HepG2 (cell line): ENCODE measurements at regions not wholly inside any gene's neighbourhood (a gene's known extent, or its start where the extent isn't known, plus 50 kb on each side); places are given as distances from the start of the nearest gene placed in this dataset.

Experiments used
- ATAC-seq: fragments of 200-7000 bp; cut with Tn5 transposase; 3 replicates; pipeline ENCODE4 v1.9.1; 2020; ENCODE audit warnings: mild to moderate bottlenecking, moderate library complexity
- BruUV-seq: library from RNA; stranded (reverse); fragments of 400-500 nt; replicated peaks from 2 replicates; lab custom pipeline; 2021; lab: Mats Ljungman, UMichigan
- CTCF ChIA-PET: fragments of 300-600 bp; formaldehyde crosslinking; extraction: SDS; loops from one replicate; lab custom pipeline; 2021; ENCODE audit warnings: low total read pairs, inconsistent platforms, low intra/inter-chr PET ratio; lab: Yijun Ruan, JAX
- POLR2A ChIA-PET: fragments of 350-600 bp; sonication (Branson Sonifier 250); formaldehyde crosslinking; loops from one replicate; lab custom pipeline; 2020; ENCODE audit warnings: antibody characterized with exemption, inconsistent platforms; lab: Yijun Ruan, JAX
- DNase-seq: peaks from one replicate; pipeline ENCODE4 v3.0.0-alpha.2; 2015; ENCODE audit warnings: low spot score
- FAIRE-seq: peaks from 3 replicates; lab custom pipeline; 2011; peaks lifted over from hg19 to GRCh38; lab: Jason Lieb, UNC
- H2AFZ ChIP-seq: one replicate; pipeline ENCODE4 v1.6.1; 2011; ENCODE audit warnings: low read length, inconsistent platforms
- H3K27ac ChIP-seq: fragments of 300-600 bp; 3 replicates; pipeline ENCODE4 v1.8.0; 2011; ENCODE audit warnings: mixed run types, mild to moderate bottlenecking, mixed read lengths, low read length, inconsistent platforms; ENCODE audit not compliant: insufficient read depth; ENCODE audit errors: extremely low read length
- H3K27me3 ChIP-seq, 2 experiments: fragments of 200-600 bp in 1 of 2; 2 replicates in 1 of 2; 3 replicates in 1 of 2; pipeline versions ENCODE4 v1.6.0 to v1.8.0; 2011; ENCODE audit warnings: low read length in 2 of 2, mild to moderate bottlenecking in 2 of 2, moderate library complexity in 2 of 2, inconsistent platforms in 1 of 2; ENCODE audit not compliant: insufficient read depth in 2 of 2, control insufficient read depth in 1 of 2
- H3K36me3 ChIP-seq, 2 experiments: fragments of 200-600 bp in 1 of 2; replicated peaks in 1 of 2; 2 replicates in 1 of 2; 3 replicates in 1 of 2; pipeline versions ENCODE4 v1.5.1 to v1.8.0; 2011; ENCODE audit warnings: low read length in 2 of 2, inconsistent platforms in 1 of 2; ENCODE audit not compliant: insufficient read depth in 2 of 2, control insufficient read depth in 1 of 2
- H3K4me1 ChIP-seq: 2 replicates; pipeline ENCODE4 v1.5.1; 2012; ENCODE audit warnings: low read length, inconsistent platforms; ENCODE audit not compliant: insufficient read depth
- H3K4me2 ChIP-seq: 2 replicates; pipeline ENCODE4 v1.6.0; 2011; ENCODE audit warnings: low read depth, low read length, inconsistent platforms
- H3K4me3 ChIP-seq, 3 experiments: fragments of 200-600 bp in 1 of 3; sonication (generic), shearing (Covaris generic) in 1 of 3; replicated peaks in 1 of 3; 2 replicates each; pipeline ENCODE4 v1.5.1; 2011 to 2016; ENCODE audit warnings: low read length in 3 of 3, inconsistent platforms in 2 of 3, low read depth in 2 of 3, mild to moderate bottlenecking in 2 of 3, control low read depth in 1 of 3, mixed read lengths in 1 of 3; ENCODE audit not compliant: insufficient read depth in 1 of 3
- H3K79me2 ChIP-seq: one replicate; pipeline ENCODE4 v1.6.1; 2011; ENCODE audit warnings: low read length, inconsistent platforms; ENCODE audit not compliant: insufficient read depth
- H3K9ac ChIP-seq: 2 replicates; pipeline ENCODE4 v1.6.0; 2011; ENCODE audit warnings: mild to moderate bottlenecking, low read depth, low read length, inconsistent platforms; ENCODE audit not compliant: insufficient read depth
- H3K9me3 ChIP-seq: 2 replicates; pipeline ENCODE4 v1.5.1; 2012; ENCODE audit warnings: mild to moderate bottlenecking, low read length
- H4K20me1 ChIP-seq: 2 replicates; pipeline ENCODE4 v1.6.0; 2011; ENCODE audit warnings: inconsistent platforms, mild to moderate bottlenecking, low read length, moderate library complexity; ENCODE audit not compliant: insufficient read depth
- AKAP8 ChIP-seq: sonication (generic); formaldehyde crosslinking; IDR thresholded peaks from 2 replicates; pipeline ENCODE4 v1.5.1; 2020; ENCODE audit warnings: mild to moderate bottlenecking, missing genetic modification reagents
- ARHGAP35 ChIP-seq: sonication (generic); formaldehyde crosslinking; IDR thresholded peaks from 2 replicates; pipeline ENCODE4 v1.9.0; 2022; ENCODE audit warnings: mild to moderate bottlenecking, inconsistent platforms, moderate library complexity, missing genetic modification reagents, borderline replicate concordance
- GTF2F1 ChIP-seq: fragments of 150-350 bp; IDR thresholded peaks from 2 replicates; pipeline ENCODE4 v1.6.1; 2014; ENCODE audit warnings: low read length
- HMGA1 ChIP-seq: sonication (generic); formaldehyde crosslinking; conservative IDR thresholded peaks from 2 replicates; pipeline ENCODE4 v1.4.0; 2020; ENCODE audit warnings: missing genetic modification reagents
- KDM6A ChIP-seq: IDR thresholded peaks from 2 replicates; pipeline ENCODE4 v1.6.1; 2016; ENCODE audit warnings: low read depth
- MXD4 ChIP-seq: IDR thresholded peaks from 2 replicates; pipeline ENCODE4 v1.6.1; 2016; ENCODE audit warnings: mild to moderate bottlenecking, missing biosample characterization, missing genetic modification reagents
- ZBTB21 ChIP-seq: sonication (generic); formaldehyde crosslinking; IDR thresholded peaks from 2 replicates; pipeline ENCODE4 v1.4.0; 2020; ENCODE audit warnings: missing genetic modification reagents
- ZMYM4 ChIP-seq: sonication (generic); formaldehyde crosslinking; IDR thresholded peaks from 2 replicates; pipeline ENCODE4 v1.8.1; 2023; ENCODE audit warnings: mild to moderate bottlenecking, missing genetic modification reagents
- ZNF274 ChIP-seq: sonication (generic); formaldehyde crosslinking; IDR thresholded peaks from 2 replicates; pipeline ENCODE4 v1.5.1; 2020; ENCODE audit warnings: mild to moderate bottlenecking, missing genetic modification reagents
- ZNF3 ChIP-seq: IDR thresholded peaks from 2 replicates; pipeline ENCODE4 v1.7.0; 2017; ENCODE audit warnings: inconsistent platforms
- ZNF687 ChIP-seq: sonication (generic); formaldehyde crosslinking; IDR thresholded peaks from 2 replicates; pipeline ENCODE4 v1.5.1; 2020; ENCODE audit warnings: mild to moderate bottlenecking, missing genetic modification reagents, moderate library complexity
- ZNF788 ChIP-seq: sonication (generic); formaldehyde crosslinking; IDR thresholded peaks from 2 replicates; pipeline ENCODE4 v1.5.0; 2020; ENCODE audit warnings: mild to moderate bottlenecking, missing genetic modification reagents, borderline replicate concordance
- ZSCAN20 ChIP-seq: sonication (generic); formaldehyde crosslinking; IDR thresholded peaks from 2 replicates; pipeline ENCODE4 v1.4.0; 2020; ENCODE audit warnings: missing genetic modification reagents, mild to moderate bottlenecking, borderline replicate concordance
- WGBS: methylation state at CpG from one replicate; pipeline ENCODE4 v1.1.6; 2017; ENCODE audit warnings: low lambda C conversion rate; 5-methylcytosine and 5-hydroxymethylcytosine counted together
- in situ Hi-C: cut with HindIII; loops from 2 replicates; pipeline ENCODE4 v1.10.0; 2017; ENCODE audit warnings: low pct_unique_long_range_greater_than_20kb; ENCODE audit not compliant: extremely low pct_ligation_motif_present
- intact Hi-C: fragments of 100-400 bp; cut with micrococcal nuclease; formaldehyde crosslinking; loops from one replicate; pipeline ENCODE4 v1.10.0; 2022; ENCODE audit not compliant: unreplicated experiment
- TF ChIP-seq, protein P1 (sequence below): sonication (generic); formaldehyde crosslinking; conservative IDR thresholded peaks from 2 replicates; pipeline ENCODE4 v1.8.0; 2022; ENCODE audit warnings: low read depth, missing genetic modification reagents

GRCh38 chr13:26914624-26915023 lies 154.0 kb upstream of the GPR12 start:
- Histone ChIP-seq H3K27ac (no peak overlapping the region), H3K27me3 (peaks cover 4 to 26% of the 10 kb centered on the region in 2 experiments; a peak in 4 of 5 replicates), H3K36me3 (no peaks in the 10 kb centered on the region), H3K9me3 (no peaks in the 10 kb centered on the region), H3K4me2 (no peak overlapping the region), H3K4me3 (no peak overlapping the region), H3K79me2 (no peaks in the 10 kb centered on the region), H4K20me1 (no peaks in the 10 kb centered on the region), H2AFZ (no peak overlapping the region), H3K9ac (no peak overlapping the region), H3K4me1 (no peaks in the 10 kb centered on the region)
- DNase-seq, result no peak
- no TSS peak for BruUV-seq
- ATAC-seq, result no peak
- in situ Hi-C loops (no loop called here), intact Hi-C loops (no loop called here)
- ChIA-PET POLR2A (no interaction called here), CTCF (no interaction called here)
- no peak for FAIRE-seq
- WGBS, result 39% methylated on average over 4 of the region's 7 CpGs
- no peak for TF ChIP-seq GTF2F1
- no peak for TF ChIP-seq AKAP8 (CRISPR knock-in tag)
- TF ChIP-seq MXD4 (CRISPR knock-in tag), result no peak
- TF ChIP-seq ZNF274, result no peak
- no peak for TF ChIP-seq ZBTB21
- TF ChIP-seq ZSCAN20 (CRISPR knock-in tag), result no peak
- TF ChIP-seq, protein P1, sequence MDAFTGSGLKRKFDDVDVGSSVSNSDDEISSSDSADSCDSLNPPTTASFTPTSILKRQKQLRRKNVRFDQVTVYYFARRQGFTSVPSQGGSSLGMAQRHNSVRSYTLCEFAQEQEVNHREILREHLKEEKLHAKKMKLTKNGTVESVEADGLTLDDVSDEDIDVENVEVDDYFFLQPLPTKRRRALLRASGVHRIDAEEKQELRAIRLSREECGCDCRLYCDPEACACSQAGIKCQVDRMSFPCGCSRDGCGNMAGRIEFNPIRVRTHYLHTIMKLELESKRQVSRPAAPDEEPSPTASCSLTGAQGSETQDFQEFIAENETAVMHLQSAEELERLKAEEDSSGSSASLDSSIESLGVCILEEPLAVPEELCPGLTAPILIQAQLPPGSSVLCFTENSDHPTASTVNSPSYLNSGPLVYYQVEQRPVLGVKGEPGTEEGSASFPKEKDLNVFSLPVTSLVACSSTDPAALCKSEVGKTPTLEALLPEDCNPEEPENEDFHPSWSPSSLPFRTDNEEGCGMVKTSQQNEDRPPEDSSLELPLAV, result no peak
- no peak for TF ChIP-seq ZMYM4 (CRISPR knock-in tag)
- no peak for TF ChIP-seq ARHGAP35 (CRISPR knock-in tag)
- no peak for TF ChIP-seq ZNF788 (CRISPR knock-in tag)
- TF ChIP-seq ZNF3 (CRISPR knock-in tag), result no peak
- TF ChIP-seq KDM6A (CRISPR knock-in tag), result no peak
- no peak for TF ChIP-seq ZNF687 (CRISPR knock-in tag)
- TF ChIP-seq HMGA1, result no peak
